GM19463 (cell line): ENCODE measurements at regions not wholly inside any gene's neighbourhood (a gene's known extent, or its start where the extent isn't known, plus 50 kb on each side); places are given as distances from the start of the nearest gene placed in this dataset.
A peak's percentile ranks its signal among the peaks of the same experiment; 100 is the strongest.

Source experiments
- ATAC-seq: cut with Tn5 transposase; IDR thresholded peaks from one replicate; pipeline ENCODE4 v1.9.1; 2021; ENCODE audit warnings: mild to moderate bottlenecking, moderate library complexity; ENCODE audit not compliant: unreplicated experiment

GRCh38 chr3:150104564-150104963 lies 133.9 kb upstream of the PFN2 start:
- no peak for ATAC-seq

GRCh38 chr3:150101016-150101415 lies 130.3 kb upstream of the PFN2 start:
- ATAC-seq: no peak

GRCh38 chr3:150098621-150099020 lies 127.9 kb upstream of the PFN2 start:
- peak; percentile 45 for ATAC-seq

- ATAC-seq: peak; percentile 49
Measured at GRCh38 chr3:150097588-150097890, 126.8 kb upstream of the PFN2 start.

GRCh38 chr3:150096700-150097587 lies 126.2 kb upstream of the PFN2 start:
- ATAC-seq: no peak

GRCh38 chr3:150094150-150094933 lies 123.6 kb upstream of the PFN2 start:
- peak; percentile 43 for ATAC-seq

- ATAC-seq: no peak
Measured at GRCh38 chr3:150091626-150092025, 120.9 kb upstream of the PFN2 start.

- ATAC-seq: no peak
Measured at GRCh38 chr3:150090877-150091276, 120.2 kb upstream of the PFN2 start.

GRCh38 chr3:150090006-150090405 lies 119.3 kb upstream of the PFN2 start:
- no peak for ATAC-seq

GRCh38 chr3:150084128-150084527 lies 113.4 kb upstream of the PFN2 start:
- ATAC-seq: no peak

- no peak for ATAC-seq
Measured at GRCh38 chr3:150083655-150084042, 113.0 kb upstream of the PFN2 start.

- ATAC-seq: no peak
Measured at GRCh38 chr3:150082898-150083654, 112.4 kb upstream of the PFN2 start.

- ATAC-seq: no peak
Measured at GRCh38 chr3:150081084-150081483, 110.4 kb upstream of the PFN2 start.

GRCh38 chr3:150080058-150080730 lies 109.5 kb upstream of the PFN2 start:
- ATAC-seq: no peak

- ATAC-seq: no peak
Measured at GRCh38 chr3:150079029-150079739, 108.5 kb upstream of the PFN2 start.

GRCh38 chr3:150077581-150078247 lies 107.0 kb upstream of the PFN2 start:
- no peak for ATAC-seq

GRCh38 chr3:150077107-150077506 lies 106.4 kb upstream of the PFN2 start:
- ATAC-seq: no peak

GRCh38 chr3:150076443-150076842 lies 105.7 kb upstream of the PFN2 start:
- ATAC-seq: no peak

- no peak for ATAC-seq
Measured at GRCh38 chr3:150075417-150075865, 104.7 kb upstream of the PFN2 start.
